ENCODE measurements at regions not wholly inside any gene's neighbourhood (a gene's known extent, or its start where the extent isn't known, plus 50 kb on each side); places are given as distances from the start of the nearest gene placed in this dataset.

- TF ChIP-seq CTCF (conservative IDR thresholded peaks at IDR 0.05) (no peak), EZH2 (IDR thresholded peaks at IDR 0.05; ENCODE audit: low read depth) (no peak)
These were observed 58.0 kb upstream of the UNC5C start for GRCh38 chr4:95606739-95607138.
